Cardiac muscle cell (in vitro differentiated cells and primary cell): ENCODE measurements at regions not wholly inside any gene's neighbourhood (a gene's known extent, or its start where the extent isn't known, plus 50 kb on each side); places are given as distances from the start of the nearest gene placed in this dataset.

Experiments used
- DNase-seq, 2 donors: peaks; one replicate each; pipeline versions ENCODE4 v3.0.0 to v3.0.0-alpha.2; 2010 to 2017; ENCODE audit warnings: low read depth in 1 of 2, low spot score in 1 of 2
- H3K27ac ChIP-seq: fragments of 200-600 bp; sonication (generic); 2 replicates; pipeline ENCODE4 v1.5.1; 2016
- H3K27me3 ChIP-seq: fragments of 200-600 bp; sonication (generic); 2 replicates; pipeline ENCODE4 v1.6.0; 2016; ENCODE audit warnings: control low read depth
- H3K36me3 ChIP-seq: fragments of 200-600 bp; sonication (generic); 2 replicates; pipeline ENCODE4 v1.5.1; 2016; ENCODE audit warnings: control low read depth
- H3K4me1 ChIP-seq: fragments of 200-600 bp; sonication (generic); 2 replicates; pipeline ENCODE4 v1.8.1; 2017; ENCODE audit warnings: low read depth, mild to moderate bottlenecking, mixed run types
- H3K4me3 ChIP-seq: fragments of 200-600 bp; sonication (generic); 2 replicates; pipeline ENCODE4 v1.5.1; 2016; ENCODE audit warnings: mild to moderate bottlenecking
- H3K9me3 ChIP-seq: fragments of 200-600 bp; sonication (generic); 2 replicates; pipeline ENCODE4 v1.5.1; 2017; ENCODE audit warnings: low read depth, mild to moderate bottlenecking, control low read depth
- TF ChIP-seq, protein P1 (sequence below): IDR thresholded peaks from 2 replicates; pipeline ENCODE4 v1.5.1; 2012; ENCODE audit warnings: low read depth, mild to moderate bottlenecking, low read length

DNA sequence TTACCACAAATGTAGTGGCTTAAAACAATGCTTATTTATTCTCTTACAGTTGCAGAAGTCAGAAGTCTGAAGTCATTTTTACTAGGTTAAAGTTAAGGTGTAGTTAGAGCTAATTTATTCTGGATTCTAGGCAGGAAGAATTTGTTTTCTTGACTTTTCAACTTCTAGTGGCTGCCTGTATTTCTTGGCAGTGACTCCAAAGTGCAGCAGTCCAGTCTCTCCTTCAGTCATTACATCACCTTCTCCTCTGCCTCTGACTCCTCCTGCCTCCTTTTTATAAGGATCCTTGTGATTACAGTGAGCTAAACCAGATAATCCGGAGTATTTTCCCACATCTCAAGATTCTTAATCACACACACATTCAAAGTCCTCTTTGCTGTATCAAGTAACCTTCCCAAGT, 581.4 kb downstream of the KCNA4 start:
- H3K4me1 ChIP-seq, result no peaks in the 10 kb centered on the region
- no peaks in the 10 kb centered on the region for H3K36me3 ChIP-seq
- H3K4me3 ChIP-seq, result no peak overlapping the region
- TF ChIP-seq, protein P1, sequence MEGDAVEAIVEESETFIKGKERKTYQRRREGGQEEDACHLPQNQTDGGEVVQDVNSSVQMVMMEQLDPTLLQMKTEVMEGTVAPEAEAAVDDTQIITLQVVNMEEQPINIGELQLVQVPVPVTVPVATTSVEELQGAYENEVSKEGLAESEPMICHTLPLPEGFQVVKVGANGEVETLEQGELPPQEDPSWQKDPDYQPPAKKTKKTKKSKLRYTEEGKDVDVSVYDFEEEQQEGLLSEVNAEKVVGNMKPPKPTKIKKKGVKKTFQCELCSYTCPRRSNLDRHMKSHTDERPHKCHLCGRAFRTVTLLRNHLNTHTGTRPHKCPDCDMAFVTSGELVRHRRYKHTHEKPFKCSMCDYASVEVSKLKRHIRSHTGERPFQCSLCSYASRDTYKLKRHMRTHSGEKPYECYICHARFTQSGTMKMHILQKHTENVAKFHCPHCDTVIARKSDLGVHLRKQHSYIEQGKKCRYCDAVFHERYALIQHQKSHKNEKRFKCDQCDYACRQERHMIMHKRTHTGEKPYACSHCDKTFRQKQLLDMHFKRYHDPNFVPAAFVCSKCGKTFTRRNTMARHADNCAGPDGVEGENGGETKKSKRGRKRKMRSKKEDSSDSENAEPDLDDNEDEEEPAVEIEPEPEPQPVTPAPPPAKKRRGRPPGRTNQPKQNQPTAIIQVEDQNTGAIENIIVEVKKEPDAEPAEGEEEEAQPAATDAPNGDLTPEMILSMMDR, result no peak
- H3K27ac ChIP-seq, result no peak overlapping the region
- peak in 1 of 2 donors; percentile 39 for DNase-seq
- H3K27me3 ChIP-seq, result no peaks in the 10 kb centered on the region
- H3K9me3 ChIP-seq, result no peaks in the 10 kb centered on the region

DNA sequence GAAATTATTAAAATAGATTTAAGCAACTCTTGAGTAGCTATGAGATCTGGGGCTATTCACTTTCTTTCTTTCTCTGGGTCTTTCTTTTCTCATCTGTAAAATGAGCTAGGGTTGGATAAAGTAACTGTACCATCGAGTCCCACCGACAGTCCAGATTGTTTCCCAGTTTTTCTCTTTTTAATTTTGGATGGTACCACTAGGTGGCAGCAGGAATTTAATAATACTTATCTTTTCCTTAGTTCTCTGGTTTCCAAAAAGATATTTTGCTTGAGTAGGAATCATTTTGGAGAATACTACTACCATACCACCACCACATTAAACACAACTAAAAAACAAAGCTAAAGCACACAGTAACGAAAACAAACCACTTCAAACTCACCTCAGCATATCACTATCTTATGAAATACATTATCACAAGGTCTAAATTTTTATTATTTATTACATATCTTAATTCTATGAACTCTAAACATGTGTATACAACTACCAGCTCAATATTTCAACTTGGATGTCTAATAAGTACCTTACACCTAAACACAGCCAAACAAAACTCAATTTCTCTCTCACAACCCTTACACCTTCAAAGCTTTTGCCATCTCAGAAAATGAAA, 584.0 kb downstream of the KCNA4 start:
- Histone ChIP-seq H3K27ac (no peak overlapping the region), H3K4me3 (no peak overlapping the region), H3K9me3 (no peaks in the 10 kb centered on the region), H3K4me1 (no peaks in the 10 kb centered on the region), H3K36me3 (no peaks in the 10 kb centered on the region), H3K27me3 (no peaks in the 10 kb centered on the region)
- TF ChIP-seq, protein P1, result peak; percentile 56
- peak; percentile 40 to 48 for DNase-seq

DNA sequence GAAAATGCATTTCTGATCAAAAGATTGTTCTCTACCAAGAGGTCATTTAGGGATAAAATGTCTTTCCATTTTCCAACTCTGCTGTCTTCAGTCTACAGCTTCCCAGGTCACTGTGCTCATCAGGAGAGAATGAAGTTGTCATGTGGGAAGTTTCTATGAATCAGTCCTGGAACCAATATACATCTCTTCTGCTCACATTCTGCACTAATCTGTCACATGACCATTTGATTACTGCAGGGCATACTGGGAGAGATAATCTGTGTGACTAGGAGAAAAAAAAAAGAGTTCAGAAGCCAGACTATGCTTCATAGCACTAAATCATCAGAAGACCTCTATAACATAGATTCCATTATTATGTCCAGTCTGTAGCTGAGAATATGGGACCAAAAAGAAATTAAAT, 611.5 kb downstream of the KCNA4 start:
- Histone ChIP-seq H3K4me3 (no peak overlapping the region), H3K36me3 (no peaks in the 10 kb centered on the region), H3K27me3 (no peaks in the 10 kb centered on the region)

DNA sequence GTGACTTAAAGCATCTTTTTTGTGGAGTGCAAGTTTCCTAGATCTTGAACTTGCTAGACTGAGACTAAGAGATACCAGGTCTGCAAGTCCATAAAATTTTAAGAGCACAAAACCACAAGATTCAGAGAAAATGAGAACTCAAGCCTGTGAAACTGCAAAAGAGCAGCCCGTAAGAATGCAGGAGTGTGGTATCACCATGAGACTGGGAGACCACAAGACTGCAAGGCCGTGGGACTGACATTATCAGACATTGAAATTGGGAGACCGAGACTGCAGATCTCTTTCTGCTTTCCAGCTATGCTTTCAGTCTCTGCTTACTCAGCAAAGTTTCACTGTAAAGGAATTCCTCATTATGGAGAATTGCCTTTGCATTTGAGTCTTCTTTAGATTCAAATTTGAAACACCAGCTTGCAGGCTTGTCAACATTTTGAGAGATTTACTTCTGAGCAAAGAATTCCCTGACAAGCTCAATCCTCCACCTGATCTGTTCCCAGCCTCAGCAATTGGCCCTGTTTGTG, 621.2 kb downstream of the KCNA4 start:
- H3K36me3 ChIP-seq, result no peaks in the 10 kb centered on the region
- H3K9me3 ChIP-seq, result no peaks in the 10 kb centered on the region
- H3K4me1 ChIP-seq, result no peaks in the 10 kb centered on the region
- TF ChIP-seq, protein P1, result no peak
- no peak overlapping the region for H3K27ac ChIP-seq
- H3K4me3 ChIP-seq, result no peak overlapping the region
- H3K27me3 ChIP-seq, result no peaks in the 10 kb centered on the region
- DNase-seq, result no peak

More for the DNA sequence above, 611.5 kb downstream of the KCNA4 start:
- H3K4me1 ChIP-seq, result no peaks in the 10 kb centered on the region
- no peaks in the 10 kb centered on the region for H3K9me3 ChIP-seq
- no peak overlapping the region for H3K27ac ChIP-seq
- TF ChIP-seq, protein P1, result no peak
- no peak for DNase-seq

DNA sequence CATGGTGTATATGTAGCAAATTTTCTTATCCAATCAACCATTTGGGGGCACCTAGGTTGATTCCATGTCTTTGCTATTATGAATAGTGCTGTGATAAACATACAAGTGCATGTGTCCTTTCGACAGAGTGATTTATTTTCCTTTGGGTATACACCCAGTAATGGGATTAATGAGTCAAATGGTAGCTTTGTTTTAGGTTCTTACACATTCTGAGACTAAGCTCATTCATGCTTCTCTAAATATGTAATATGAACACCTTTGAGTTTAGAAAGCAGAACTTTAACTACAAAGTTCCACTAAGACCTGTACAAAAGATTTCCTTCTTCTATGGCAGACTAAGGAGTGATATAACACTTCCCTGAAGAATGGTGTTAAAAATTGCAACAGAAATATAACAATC, 627.0 kb downstream of the KCNA4 start:
- H3K4me3 ChIP-seq, result no peak overlapping the region
- no peaks in the 10 kb centered on the region for H3K4me1 ChIP-seq
- no peaks in the 10 kb centered on the region for H3K36me3 ChIP-seq
- TF ChIP-seq, protein P1, result no peak
- DNase-seq, result no peak
- H3K9me3 ChIP-seq, result no peaks in the 10 kb centered on the region
- H3K27ac ChIP-seq, result no peak overlapping the region
- H3K27me3 ChIP-seq, result no peaks in the 10 kb centered on the region
